Upper lobe of left lung (tissue), 4 donors: ENCODE measurements at regions not wholly inside any gene's neighbourhood (a gene's known extent, or its start where the extent isn't known, plus 50 kb on each side); places are given as distances from the start of the nearest gene placed in this dataset.

ENCODE experiments used
- EP300 ChIP-seq, 4 donors: sonication (generic); formaldehyde crosslinking; IDR thresholded peaks; one replicate each; pipeline ENCODE4 v1.5.1; 2017; ENCODE audit warnings: antibody characterized with exemption in 4 of 4, control low read depth in 2 of 4
- POLR2A ChIP-seq, 4 donors: fragments of 450-650 bp; IDR thresholded peaks; one replicate each; pipeline ENCODE4 v1.5.1; 2016 to 2017; ENCODE audit warnings: antibody characterized with exemption in 4 of 4, mild to moderate bottlenecking in 2 of 4
- POLR2AphosphoS5 ChIP-seq, 2 donors: sonication (generic); formaldehyde crosslinking; IDR thresholded peaks; one replicate each; pipeline ENCODE4 v1.5.1; 2017; ENCODE audit warnings: antibody characterized with exemption in 2 of 2
- TF ChIP-seq, protein P1 (sequence below), 6 experiments: fragments of 450-650 bp in 4 of 6; fragments of 200-600 bp in 2 of 6; sonication (generic) in 2 of 6; IDR thresholded peaks; one replicate each; pipeline ENCODE4 v1.5.1; 2016 to 2019; ENCODE audit warnings: antibody characterized with exemption in 6 of 6

GRCh38 chr10:131618587-131619267 is 282.1 kb upstream of the PPP2R2D start:
- TF ChIP-seq POLR2AphosphoS5 (IDR thresholded peaks at IDR 0.05) = no peak
- TF ChIP-seq, protein P1, sequence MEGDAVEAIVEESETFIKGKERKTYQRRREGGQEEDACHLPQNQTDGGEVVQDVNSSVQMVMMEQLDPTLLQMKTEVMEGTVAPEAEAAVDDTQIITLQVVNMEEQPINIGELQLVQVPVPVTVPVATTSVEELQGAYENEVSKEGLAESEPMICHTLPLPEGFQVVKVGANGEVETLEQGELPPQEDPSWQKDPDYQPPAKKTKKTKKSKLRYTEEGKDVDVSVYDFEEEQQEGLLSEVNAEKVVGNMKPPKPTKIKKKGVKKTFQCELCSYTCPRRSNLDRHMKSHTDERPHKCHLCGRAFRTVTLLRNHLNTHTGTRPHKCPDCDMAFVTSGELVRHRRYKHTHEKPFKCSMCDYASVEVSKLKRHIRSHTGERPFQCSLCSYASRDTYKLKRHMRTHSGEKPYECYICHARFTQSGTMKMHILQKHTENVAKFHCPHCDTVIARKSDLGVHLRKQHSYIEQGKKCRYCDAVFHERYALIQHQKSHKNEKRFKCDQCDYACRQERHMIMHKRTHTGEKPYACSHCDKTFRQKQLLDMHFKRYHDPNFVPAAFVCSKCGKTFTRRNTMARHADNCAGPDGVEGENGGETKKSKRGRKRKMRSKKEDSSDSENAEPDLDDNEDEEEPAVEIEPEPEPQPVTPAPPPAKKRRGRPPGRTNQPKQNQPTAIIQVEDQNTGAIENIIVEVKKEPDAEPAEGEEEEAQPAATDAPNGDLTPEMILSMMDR (IDR thresholded peaks at IDR 0.05) = no peak
- no peak for TF ChIP-seq POLR2A (IDR thresholded peaks at IDR 0.05)
- no peak for TF ChIP-seq EP300 (IDR thresholded peaks at IDR 0.05)
